KMS-11 (cell line): ENCODE measurements at regions not wholly inside any gene's neighbourhood (a gene's known extent, or its start where the extent isn't known, plus 50 kb on each side); places are given as distances from the start of the nearest gene placed in this dataset.

Experiments used
- H2AFZ ChIP-seq: fragments of 200-600 bp; sonication (generic); 2 replicates; pipeline ENCODE4 v1.6.1; 2016; ENCODE audit warnings: antibody characterized with exemption, mixed run types, low read depth
- H3K27ac ChIP-seq: fragments of 200-600 bp; sonication (generic); 2 replicates; pipeline ENCODE4 v1.6.1; 2016; ENCODE audit warnings: mild to moderate bottlenecking, mixed run types
- H3K27me3 ChIP-seq: fragments of 200-600 bp; sonication (generic); 2 replicates; pipeline ENCODE4 v1.6.1; 2017; ENCODE audit warnings: mild to moderate bottlenecking, low read depth, mixed run types, moderate library complexity; ENCODE audit not compliant: insufficient read depth
- H3K36me3 ChIP-seq: fragments of 200-600 bp; sonication (generic); 2 replicates; pipeline ENCODE4 v1.6.1; 2017; ENCODE audit warnings: mild to moderate bottlenecking, mixed run types; ENCODE audit not compliant: insufficient read depth
- H3K4me1 ChIP-seq: fragments of 200-600 bp; sonication (generic); 2 replicates; pipeline ENCODE4 v1.6.1; 2016; ENCODE audit warnings: mild to moderate bottlenecking, low read depth, mixed run types; ENCODE audit not compliant: poor library complexity, severe bottlenecking
- H3K4me2 ChIP-seq: fragments of 200-600 bp; sonication (generic); 2 replicates; pipeline ENCODE4 v1.7.0; 2016; ENCODE audit warnings: mild to moderate bottlenecking, mixed run types
- H3K4me3 ChIP-seq: fragments of 200-600 bp; sonication (generic); IDR thresholded peaks from 2 replicates; pipeline ENCODE4 v1.6.1; 2017; ENCODE audit warnings: low read depth, low read length, mixed read lengths; ENCODE audit not compliant: insufficient read depth
- H3K79me2 ChIP-seq: fragments of 200-600 bp; sonication (generic); 2 replicates; pipeline ENCODE4 v1.6.1; 2016; ENCODE audit warnings: low read depth, mixed run types; ENCODE audit not compliant: insufficient read depth
- H3K9ac ChIP-seq: fragments of 200-600 bp; sonication (generic); 2 replicates; pipeline ENCODE4 v1.6.1; 2016; ENCODE audit warnings: mild to moderate bottlenecking, mixed run types
- H4K20me1 ChIP-seq: fragments of 200-600 bp; sonication (generic); 2 replicates; pipeline ENCODE4 v1.6.1; 2016; ENCODE audit warnings: mild to moderate bottlenecking, mixed run types; ENCODE audit not compliant: insufficient read depth
- CTCF ChIP-seq: fragments of 200-600 bp; sonication (generic); conservative IDR thresholded peaks from 2 replicates; pipeline ENCODE4 v1.6.1; 2017; ENCODE audit warnings: low read depth, mild to moderate bottlenecking, antibody characterized with exemption, low read length, moderate library complexity, mixed read lengths

- Histone ChIP-seq H3K79me2 (no peaks in the 10 kb centered on the region), H3K27ac (no peak overlapping the region), H3K36me3 (no peaks in the 10 kb centered on the region), H3K4me3 (no peak overlapping the region), H4K20me1 (no peaks in the 10 kb centered on the region), H3K4me2 (no peak overlapping the region), H3K9ac (no peak overlapping the region), H2AFZ (no peak overlapping the region), H3K4me1 (no peaks in the 10 kb centered on the region), H3K27me3 (no peaks in the 10 kb centered on the region; the same call in 1 of the 2 replicates)
- TF ChIP-seq CTCF, result no peak
These were observed 181.9 kb downstream of the ERMARD start for GRCh38 chr6:169933251-169933821.

GRCh38 chr6:169932491-169932890, 181.1 kb downstream of the ERMARD start:
- H3K79me2 ChIP-seq, result no peaks in the 10 kb centered on the region
- H3K4me1 ChIP-seq, result no peaks in the 10 kb centered on the region
- no peak overlapping the region for H3K4me2 ChIP-seq
- TF ChIP-seq CTCF, result no peak
- H3K4me3 ChIP-seq, result no peak overlapping the region
- no peak overlapping the region for H2AFZ ChIP-seq
- H3K27ac ChIP-seq, result no peak overlapping the region
- no peaks in the 10 kb centered on the region; the same call in 1 of the 2 replicates for H3K27me3 ChIP-seq
- no peaks in the 10 kb centered on the region for H3K36me3 ChIP-seq
- H3K9ac ChIP-seq, result no peak overlapping the region
- H4K20me1 ChIP-seq, result no peaks in the 10 kb centered on the region

GRCh38 chr6:169931261-169931660, 179.8 kb downstream of the ERMARD start:
- Histone ChIP-seq H3K4me2 (no peak overlapping the region), H3K4me1 (no peaks in the 10 kb centered on the region), H3K36me3 (no peaks in the 10 kb centered on the region), H2AFZ (no peak overlapping the region), H4K20me1 (no peaks in the 10 kb centered on the region), H3K27ac (no peak overlapping the region), H3K79me2 (no peaks in the 10 kb centered on the region), H3K9ac (no peak overlapping the region), H3K4me3 (no peak overlapping the region), H3K27me3 (no peaks in the 10 kb centered on the region; the same call in 1 of the 2 replicates)
- no peak for TF ChIP-seq CTCF

- Histone ChIP-seq H3K4me1 (no peaks in the 10 kb centered on the region), H3K4me3 (no peak overlapping the region), H3K79me2 (no peaks in the 10 kb centered on the region), H3K4me2 (no peak overlapping the region), H3K9ac (no peak overlapping the region), H3K27me3 (no peaks in the 10 kb centered on the region; the same call in 1 of the 2 replicates), H3K27ac (no peak overlapping the region), H3K36me3 (no peaks in the 10 kb centered on the region), H2AFZ (no peak overlapping the region), H4K20me1 (no peaks in the 10 kb centered on the region)
- TF ChIP-seq CTCF, result no peak
These were observed 179.4 kb downstream of the ERMARD start for GRCh38 chr6:169930799-169931198.
